ENCODE measurements at regions not wholly inside any gene's neighbourhood (a gene's known extent, or its start where the extent isn't known, plus 50 kb on each side); places are given as distances from the start of the nearest gene placed in this dataset.

DNA sequence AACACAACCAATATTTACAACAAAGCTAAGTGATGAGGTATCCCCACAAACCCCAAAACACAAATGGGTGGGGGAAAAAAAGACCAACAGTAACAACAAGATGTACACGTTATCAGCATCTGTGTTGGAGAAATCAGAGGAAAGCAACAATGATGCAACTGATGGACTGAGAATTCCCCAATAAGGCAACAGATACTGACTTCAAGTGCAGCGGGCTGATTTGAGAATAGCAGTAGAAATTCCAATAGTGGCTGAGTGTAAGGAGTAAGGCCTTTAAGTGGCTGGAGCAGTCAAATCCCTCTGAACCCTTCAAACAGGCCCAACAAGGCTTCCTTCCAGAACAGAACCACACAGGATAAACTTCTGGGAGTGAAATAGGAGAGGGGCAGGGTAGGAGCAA lies 97.6 kb downstream of the TM2D1 start:
- no peak for TF ChIP-seq CTCF (IDR thresholded peaks at IDR 0.05)
- no peak for TF ChIP-seq EZH2 (IDR thresholded peaks at IDR 0.05; ENCODE audit: borderline replicate concordance, insufficient read depth, low read depth, low read length, poor library complexity, severe bottlenecking)

Measured in B cell (primary cell).